Stimulated activated naive CD8-positive, alpha-beta T cell treated with anti-CD3 and anti-CD28 coated beads, Interleukin-15, Interleukin-2, amounts not matched to agents 100 ng/mL and 50 ng/mL, for 24 hours (primary cell): ENCODE measurements at regions not wholly inside any gene's neighbourhood (a gene's known extent, or its start where the extent isn't known, plus 50 kb on each side); places are given as distances from the start of the nearest gene placed in this dataset.
"Not testable (repeated sequence)": the region's sequence is repeated elsewhere in the genome, so short reads cannot be mapped to it uniquely, and the experiment has no call there.

Experiments used
- H3K27ac Mint-ChIP-seq: one replicate; pipeline ENCODE4 v1.8.0; 2021; ENCODE audit warnings: mild to moderate bottlenecking, mixed read lengths
- H3K27me3 Mint-ChIP-seq: one replicate; pipeline ENCODE4 v1.8.0; 2021; ENCODE audit warnings: mixed read lengths
- H3K36me3 Mint-ChIP-seq: one replicate; pipeline ENCODE4 v1.8.0; 2021; ENCODE audit warnings: low read depth, mixed read lengths
- H3K4me1 Mint-ChIP-seq: one replicate; pipeline ENCODE4 v1.8.0; 2021; ENCODE audit warnings: low read depth, mixed read lengths
- H3K4me3 Mint-ChIP-seq: one replicate; pipeline ENCODE4 v1.8.0; 2021; ENCODE audit warnings: mild to moderate bottlenecking, mixed read lengths
- H3K9me3 Mint-ChIP-seq: one replicate; pipeline ENCODE4 v1.8.0; 2021; ENCODE audit warnings: mixed read lengths

- H3K27ac Mint-ChIP-seq, H3K36me3 Mint-ChIP-seq, H3K27me3 Mint-ChIP-seq, H3K4me3 Mint-ChIP-seq, H3K4me1 Mint-ChIP-seq, H3K9me3 Mint-ChIP-seq: not testable (repeated sequence)
Observed at GRCh38 chr14:106738598-106739258, 1212.3 kb downstream of the TMEM121 start.

- not testable (repeated sequence) for H3K4me3 Mint-ChIP-seq, H3K27me3 Mint-ChIP-seq, H3K4me1 Mint-ChIP-seq, H3K36me3 Mint-ChIP-seq, H3K27ac Mint-ChIP-seq, H3K9me3 Mint-ChIP-seq
Observed at GRCh38 chr14:106741086-106741827, 1214.9 kb downstream of the TMEM121 start.

- not testable (repeated sequence) for H3K36me3 Mint-ChIP-seq, H3K9me3 Mint-ChIP-seq, H3K4me1 Mint-ChIP-seq, H3K27ac Mint-ChIP-seq, H3K4me3 Mint-ChIP-seq, H3K27me3 Mint-ChIP-seq
Observed at GRCh38 chr14:106745016-106745767, 1218.8 kb downstream of the TMEM121 start.

- not testable (repeated sequence) for H3K4me1 Mint-ChIP-seq, H3K27ac Mint-ChIP-seq, H3K27me3 Mint-ChIP-seq, H3K36me3 Mint-ChIP-seq, H3K9me3 Mint-ChIP-seq, H3K4me3 Mint-ChIP-seq
Observed at GRCh38 chr14:106750089-106750488, 1223.7 kb downstream of the TMEM121 start.

GRCh38 chr14:106753751-106754150, 1227.4 kb downstream of the TMEM121 start:
- H3K27me3 Mint-ChIP-seq, H3K36me3 Mint-ChIP-seq, H3K4me1 Mint-ChIP-seq, H3K9me3 Mint-ChIP-seq, H3K4me3 Mint-ChIP-seq, H3K27ac Mint-ChIP-seq: not testable (repeated sequence)

GRCh38 chr14:106757444-106757843, 1231.1 kb downstream of the TMEM121 start:
- not testable (repeated sequence) for H3K36me3 Mint-ChIP-seq, H3K4me1 Mint-ChIP-seq, H3K27me3 Mint-ChIP-seq, H3K4me3 Mint-ChIP-seq, H3K27ac Mint-ChIP-seq, H3K9me3 Mint-ChIP-seq

DNA sequence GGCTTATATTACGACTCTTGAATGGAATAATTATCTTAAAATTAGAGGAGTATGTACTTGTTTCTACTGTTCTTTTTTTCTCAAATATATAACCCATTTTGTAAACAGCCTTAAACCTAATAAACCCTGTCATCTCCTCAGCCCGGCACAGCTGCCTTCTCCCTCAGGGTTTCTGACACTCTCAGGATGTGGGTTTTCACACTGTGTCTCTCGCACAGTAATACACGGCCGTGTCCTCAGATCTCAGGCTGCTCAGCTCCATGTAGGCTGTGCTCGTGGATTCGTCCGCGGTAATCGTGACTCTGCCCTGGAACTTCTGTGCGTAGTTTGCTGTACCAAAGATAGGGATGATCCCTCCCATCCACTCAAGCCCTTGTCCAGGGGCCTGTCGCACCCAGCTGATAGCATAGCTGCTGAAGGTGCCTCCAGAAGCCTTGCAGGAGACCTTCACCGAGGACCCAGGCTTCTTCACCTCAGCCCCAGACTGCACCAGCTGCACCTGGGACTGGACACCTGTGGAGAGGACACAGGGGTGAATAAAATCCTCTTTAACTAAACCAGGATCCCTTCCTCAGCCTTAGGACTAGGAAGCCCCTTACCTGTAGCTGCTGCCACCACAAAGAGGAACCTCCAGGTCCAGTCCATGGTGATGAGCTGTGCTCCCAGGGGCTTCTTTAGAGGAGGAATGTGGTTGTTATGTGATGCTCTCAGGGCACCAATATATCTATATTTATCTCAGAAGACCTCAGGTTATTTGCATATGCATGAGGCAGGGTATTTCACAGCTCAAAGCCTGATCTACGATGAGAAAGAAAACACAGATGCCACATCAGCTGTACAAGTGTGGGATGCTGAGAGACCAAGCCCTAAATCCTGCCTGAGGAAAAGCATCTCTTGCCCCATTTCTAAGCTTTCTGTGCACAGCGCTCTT, 1235.8 kb downstream of the TMEM121 start:
- H3K9me3 Mint-ChIP-seq, H3K27ac Mint-ChIP-seq, H3K4me3 Mint-ChIP-seq, H3K27me3 Mint-ChIP-seq, H3K36me3 Mint-ChIP-seq: not testable (repeated sequence)
- H3K4me1 Mint-ChIP-seq: peaks cover 12% of the 10 kb centered on the region

DNA sequence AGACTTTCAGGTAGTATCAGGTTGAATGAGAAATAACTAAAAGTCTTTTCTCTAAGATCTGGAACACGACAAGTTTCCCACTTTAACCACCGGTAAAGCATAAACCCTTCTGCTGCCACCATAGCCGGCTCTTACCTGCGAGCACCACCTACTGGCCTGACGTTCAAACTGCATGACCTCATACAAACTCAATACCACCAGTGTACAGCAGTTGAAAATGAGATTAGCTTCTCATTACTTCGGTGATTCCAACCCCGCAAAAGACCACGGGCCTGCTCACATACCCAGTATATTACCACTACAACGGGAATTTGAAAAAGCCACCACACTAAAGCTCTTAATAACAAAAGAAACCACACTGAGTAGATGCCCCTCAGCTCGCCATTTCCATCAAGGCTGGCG, 1238.6 kb downstream of the TMEM121 start:
- not testable (repeated sequence) for H3K27ac Mint-ChIP-seq, H3K9me3 Mint-ChIP-seq, H3K4me3 Mint-ChIP-seq, H3K36me3 Mint-ChIP-seq, H3K27me3 Mint-ChIP-seq
- H3K4me1 Mint-ChIP-seq: peaks cover 25% of the 10 kb centered on the region

DNA sequence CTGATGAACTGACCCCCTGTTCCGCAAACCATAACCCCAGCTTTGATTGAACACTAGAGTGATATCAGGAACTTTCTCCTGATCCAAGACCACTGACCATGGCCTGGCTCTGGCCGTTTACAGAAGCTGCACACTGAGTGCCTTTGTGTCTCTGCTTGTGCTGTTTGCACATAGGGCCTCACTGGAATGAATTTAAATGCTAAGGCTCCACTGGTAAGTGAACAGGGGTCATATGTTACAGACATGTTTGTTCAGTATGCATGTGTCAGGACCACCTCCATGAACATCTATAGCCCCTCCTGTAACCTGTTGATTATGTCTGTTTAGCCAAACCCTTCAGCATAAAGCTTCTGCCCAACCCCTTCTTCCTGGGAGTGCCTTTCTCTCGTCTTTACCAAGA, 1239.8 kb downstream of the TMEM121 start:
- no peaks in the 10 kb centered on the region for H3K9me3 Mint-ChIP-seq
- H3K27ac Mint-ChIP-seq: no peak overlapping the region
- H3K36me3 Mint-ChIP-seq: no peaks in the 10 kb centered on the region
- peaks cover 29% of the 10 kb centered on the region for H3K4me1 Mint-ChIP-seq
- H3K4me3 Mint-ChIP-seq: no peak overlapping the region
- H3K27me3 Mint-ChIP-seq: no peaks in the 10 kb centered on the region

DNA sequence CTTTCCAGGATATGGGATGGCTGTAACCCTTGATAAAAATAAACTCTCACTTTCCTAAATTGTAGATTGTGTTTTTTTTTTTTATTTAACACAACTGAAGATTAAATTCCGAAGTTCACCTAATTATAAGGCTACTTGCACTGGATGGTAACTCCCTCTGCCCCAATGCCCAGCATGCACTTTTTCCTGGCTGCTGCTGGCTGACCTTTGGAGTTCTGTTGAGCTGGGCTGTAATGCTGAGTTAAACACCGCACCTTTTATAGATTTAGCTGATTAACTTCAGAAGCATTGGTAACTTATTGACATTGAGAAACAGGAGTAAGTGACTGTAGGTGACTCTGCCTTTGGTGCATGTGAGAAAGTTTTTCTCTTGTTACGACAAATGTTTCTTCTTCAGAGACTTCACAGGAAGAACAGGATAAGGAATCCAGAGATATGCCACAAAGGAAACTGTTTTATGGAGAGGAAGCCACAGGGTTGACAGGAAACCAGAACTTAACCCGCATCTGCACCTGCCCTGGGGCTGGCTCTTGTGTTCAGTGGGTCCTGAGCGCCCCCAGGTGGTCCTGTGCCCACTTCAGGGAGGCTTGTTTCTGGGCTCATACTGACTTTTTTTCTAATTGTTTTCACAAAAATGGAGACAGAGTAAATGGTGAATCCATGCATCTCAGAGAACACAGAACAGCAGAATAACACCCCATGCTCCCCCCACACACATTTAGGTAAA, 1240.3 kb downstream of the TMEM121 start:
- H3K4me3 Mint-ChIP-seq, H3K9me3 Mint-ChIP-seq, H3K27ac Mint-ChIP-seq, H3K36me3 Mint-ChIP-seq, H3K27me3 Mint-ChIP-seq: not testable (repeated sequence)
- peaks cover 29% of the 10 kb centered on the region for H3K4me1 Mint-ChIP-seq

DNA sequence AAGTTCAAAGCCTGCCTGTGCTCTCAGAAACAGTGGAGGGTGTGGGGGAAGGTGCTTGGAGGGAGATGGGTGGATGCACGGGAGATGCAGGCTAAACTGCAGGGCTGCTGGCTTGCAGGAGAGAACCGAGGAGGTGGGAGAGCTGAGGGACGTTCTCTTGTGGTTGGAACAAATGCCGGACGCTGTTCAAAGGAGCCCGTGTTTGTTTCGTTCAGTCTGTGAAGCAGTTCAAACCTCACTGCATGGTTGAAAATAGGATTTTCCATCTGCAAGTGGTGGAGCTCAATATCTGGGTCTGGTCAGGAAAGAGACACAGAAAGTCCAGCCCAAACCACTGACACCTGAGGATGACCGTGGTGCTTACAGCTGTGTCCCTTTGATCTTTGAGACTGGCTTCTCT, 1241.8 kb downstream of the TMEM121 start:
- not testable (repeated sequence) for H3K27ac Mint-ChIP-seq, H3K9me3 Mint-ChIP-seq, H3K27me3 Mint-ChIP-seq, H3K4me3 Mint-ChIP-seq, H3K36me3 Mint-ChIP-seq
- peaks cover 29% of the 10 kb centered on the region for H3K4me1 Mint-ChIP-seq

- Mint-ChIP-seq H3K4me1 (peaks cover 29% of the 10 kb centered on the region), H3K27ac (peak overlapping the region; percentile 2)
- H3K36me3 Mint-ChIP-seq, H3K4me3 Mint-ChIP-seq, H3K27me3 Mint-ChIP-seq, H3K9me3 Mint-ChIP-seq: not testable (repeated sequence)
Observed at GRCh38 chr14:106768972-106769700, 1242.8 kb downstream of the TMEM121 start.

DNA sequence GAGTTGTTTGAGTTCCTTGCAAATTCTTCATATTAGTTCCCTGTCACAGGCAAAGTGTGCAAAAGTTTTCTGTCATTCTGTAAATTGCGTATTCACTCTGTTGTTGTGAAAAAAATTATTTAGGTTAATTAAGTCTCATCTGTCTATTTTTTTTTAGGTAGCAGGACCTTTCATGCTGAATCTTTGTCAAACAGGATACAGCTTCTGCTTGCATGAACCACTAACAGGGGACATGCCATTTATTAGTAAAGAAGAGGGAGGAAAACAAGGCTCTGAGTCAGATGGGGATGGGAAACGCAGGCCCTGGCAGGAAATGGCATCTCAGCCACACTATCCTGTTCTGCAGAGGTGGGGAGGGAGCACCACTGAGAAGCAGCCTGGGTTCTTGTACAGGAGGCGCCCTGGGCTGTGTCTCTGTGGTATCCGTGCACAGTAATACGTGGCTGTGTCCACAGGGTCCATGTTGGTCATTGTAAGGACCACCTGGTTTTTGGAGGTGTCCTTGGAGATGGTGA, 1243.8 kb downstream of the TMEM121 start:
- not testable (repeated sequence) for H3K4me3 Mint-ChIP-seq, H3K36me3 Mint-ChIP-seq, H3K27ac Mint-ChIP-seq, H3K9me3 Mint-ChIP-seq, H3K27me3 Mint-ChIP-seq
- H3K4me1 Mint-ChIP-seq: peaks cover 34% of the 10 kb centered on the region
